NCI-H524 treated with DMSO at 0.1 percent for 48 hours (cell line): ENCODE measurements at regions not wholly inside any gene's neighbourhood (a gene's known extent, or its start where the extent isn't known, plus 50 kb on each side); places are given as distances from the start of the nearest gene placed in this dataset.

Experiments
- DNase-seq: peaks from one replicate; lab custom pipeline; 2025; lab: John Stamatoyannopoulos, UW

DNA sequence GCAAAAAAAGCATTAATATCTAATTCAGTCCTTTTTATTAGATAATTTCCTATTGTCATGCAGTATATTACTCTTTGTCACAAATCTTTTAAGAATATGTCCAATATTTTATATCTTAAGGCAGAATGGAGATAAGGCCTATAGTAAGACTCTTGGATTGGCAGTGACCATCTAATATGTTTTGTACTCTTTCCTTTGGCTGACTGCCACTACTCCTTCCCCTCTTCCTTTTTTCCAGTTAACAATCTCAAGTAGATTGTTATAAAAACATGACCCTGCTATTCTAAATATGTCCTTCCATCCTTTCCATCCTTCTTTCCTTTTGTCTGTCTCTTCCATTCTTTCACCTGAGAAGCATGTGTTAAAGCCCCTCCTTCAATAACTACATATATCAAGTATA lies 92.8 kb upstream of the TMEM168 start:
- DNase-seq: no peak

DNA sequence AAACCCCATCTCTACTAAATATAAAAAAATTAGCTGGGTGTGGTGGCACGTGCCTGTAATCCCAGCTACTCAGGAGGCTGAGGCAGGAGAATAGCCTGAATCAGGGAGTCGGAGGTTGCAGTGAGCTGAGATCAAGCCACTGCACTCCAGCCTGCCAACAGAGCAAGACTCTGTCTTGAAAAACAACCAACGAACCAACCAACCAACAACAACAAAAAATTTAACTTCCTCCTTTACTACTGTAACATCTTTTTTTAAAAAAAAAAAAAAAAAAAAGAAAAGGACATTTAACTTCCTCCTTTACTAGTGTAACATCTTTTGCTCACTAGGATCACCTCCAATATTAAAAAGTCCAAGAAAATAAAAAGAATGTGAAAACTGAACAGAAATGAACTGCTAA lies 92.3 kb upstream of the TMEM168 start:
- no peak for DNase-seq

DNA sequence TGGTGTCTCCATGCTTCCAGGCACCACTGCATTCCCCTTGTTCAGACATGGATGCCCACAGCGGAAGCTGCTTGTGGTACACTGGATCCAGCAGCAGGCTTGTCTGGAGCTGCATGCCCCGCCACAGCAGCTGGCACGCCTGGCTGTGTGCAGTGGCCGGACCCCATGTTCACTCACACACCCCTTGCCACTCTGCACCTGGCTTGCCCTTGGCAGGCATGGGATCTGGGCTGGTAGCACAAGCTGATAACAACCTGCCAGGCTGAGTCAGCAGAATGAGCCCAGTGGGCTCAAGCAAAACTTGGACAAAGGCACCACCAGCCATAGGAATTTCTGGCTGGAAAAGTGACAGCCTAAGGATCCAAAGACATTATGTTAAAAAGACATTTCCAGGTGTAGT lies 91.8 kb upstream of the TMEM168 start:
- no peak for DNase-seq

DNA sequence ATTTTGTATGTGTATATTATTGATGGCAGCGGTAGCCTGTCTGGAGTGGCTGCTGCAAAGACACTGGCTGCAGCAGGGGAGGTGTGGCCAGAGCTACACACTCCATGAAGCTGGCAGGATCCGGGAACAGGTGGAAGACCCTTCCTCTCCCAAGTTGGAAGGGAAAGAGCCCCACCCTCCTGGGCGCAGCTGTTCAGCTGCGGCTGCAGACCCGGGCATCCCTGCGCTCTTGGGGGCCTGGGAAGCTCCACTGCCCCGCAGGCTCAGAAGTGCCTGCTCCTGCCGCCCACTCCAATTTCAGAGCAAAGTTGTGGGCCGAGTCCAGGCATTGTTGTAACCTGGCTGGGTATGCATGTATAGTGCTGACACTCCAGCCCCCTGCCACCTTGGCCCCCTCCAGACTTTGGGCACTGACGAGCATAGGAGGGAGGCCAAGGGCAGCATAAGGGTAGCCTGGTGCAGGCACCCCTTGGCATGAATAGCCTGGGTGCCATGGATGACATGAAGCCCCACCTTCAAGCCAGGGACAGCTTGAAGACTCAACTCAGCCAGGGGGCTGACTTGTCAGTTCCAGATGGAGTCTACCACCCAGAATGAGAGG lies 90.7 kb upstream of the TMEM168 start:
- DNase-seq: peak; percentile 24

DNA sequence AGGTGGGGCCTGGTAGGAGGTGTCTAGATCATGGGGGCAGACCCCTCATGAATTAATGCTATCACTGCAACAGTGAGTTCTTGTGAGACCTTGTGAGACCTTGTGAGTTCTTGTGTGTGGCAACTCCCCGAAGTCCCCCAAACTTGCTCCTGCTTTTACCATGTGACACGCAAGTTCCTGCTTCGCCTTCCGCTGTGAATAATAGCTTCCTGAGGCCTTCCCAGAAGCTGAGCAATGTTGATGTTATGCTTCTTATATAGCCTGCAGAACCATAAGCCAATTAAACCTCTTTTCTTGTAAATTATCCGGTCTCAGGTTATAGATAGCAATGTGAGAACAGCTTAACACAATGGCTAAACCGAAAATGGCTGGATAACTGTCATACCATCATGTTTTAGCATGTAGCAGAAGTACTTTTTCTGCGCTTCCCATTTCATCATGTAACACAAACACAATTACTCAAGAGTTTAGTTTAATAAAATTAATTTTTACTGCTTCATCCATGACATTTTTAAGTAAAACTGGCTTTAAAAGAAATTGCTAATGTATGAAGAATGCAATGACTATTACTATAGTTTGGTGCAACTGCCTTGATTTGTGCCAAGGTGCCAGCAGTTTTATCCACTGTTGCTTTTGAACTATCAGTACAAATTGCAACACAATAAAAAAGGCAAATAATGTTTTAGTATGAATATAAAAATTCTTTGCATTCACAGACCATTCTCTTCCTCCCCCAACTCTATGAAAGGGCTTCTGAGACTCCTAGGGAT lies 87.7 kb upstream of the TMEM168 start:
- no peak for DNase-seq

DNA sequence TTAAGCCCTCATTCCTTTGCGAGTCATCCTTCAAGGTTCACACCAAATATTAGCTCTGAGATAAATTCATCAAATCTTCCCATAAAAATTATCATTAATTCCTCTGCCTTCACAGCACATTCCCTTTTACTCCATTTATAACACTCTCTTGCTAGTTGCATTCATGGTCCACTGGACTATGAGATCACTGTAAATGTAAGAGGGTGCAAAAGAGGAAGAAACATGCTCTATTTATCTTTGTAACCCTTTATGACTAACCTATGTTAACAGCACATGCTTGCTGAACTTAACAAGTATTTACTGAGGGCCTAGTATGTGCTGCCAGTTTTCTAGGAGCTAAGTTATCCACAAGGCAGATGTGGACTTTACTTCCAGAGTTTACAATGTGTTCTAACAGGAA lies 86.7 kb upstream of the TMEM168 start:
- no peak for DNase-seq

DNA sequence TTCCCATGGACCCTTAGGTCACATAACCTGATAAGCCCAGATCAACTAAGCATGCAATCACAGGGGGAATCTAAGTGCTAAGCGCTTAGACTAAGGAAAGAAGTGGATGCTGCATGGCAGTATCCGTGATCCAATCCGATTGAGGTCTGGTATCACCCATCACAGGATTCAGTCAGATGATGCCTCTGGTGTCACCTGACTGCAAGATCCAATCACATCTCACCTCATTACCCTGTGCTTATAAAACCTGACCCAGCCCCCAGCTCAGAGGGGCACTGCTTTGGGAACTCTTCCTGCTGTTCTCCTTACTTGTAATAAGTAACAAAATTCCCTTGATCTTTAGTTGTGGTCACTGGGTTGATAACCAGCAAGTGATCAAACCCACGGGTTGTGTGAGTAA lies 84.7 kb upstream of the TMEM168 start:
- DNase-seq: no peak

DNA sequence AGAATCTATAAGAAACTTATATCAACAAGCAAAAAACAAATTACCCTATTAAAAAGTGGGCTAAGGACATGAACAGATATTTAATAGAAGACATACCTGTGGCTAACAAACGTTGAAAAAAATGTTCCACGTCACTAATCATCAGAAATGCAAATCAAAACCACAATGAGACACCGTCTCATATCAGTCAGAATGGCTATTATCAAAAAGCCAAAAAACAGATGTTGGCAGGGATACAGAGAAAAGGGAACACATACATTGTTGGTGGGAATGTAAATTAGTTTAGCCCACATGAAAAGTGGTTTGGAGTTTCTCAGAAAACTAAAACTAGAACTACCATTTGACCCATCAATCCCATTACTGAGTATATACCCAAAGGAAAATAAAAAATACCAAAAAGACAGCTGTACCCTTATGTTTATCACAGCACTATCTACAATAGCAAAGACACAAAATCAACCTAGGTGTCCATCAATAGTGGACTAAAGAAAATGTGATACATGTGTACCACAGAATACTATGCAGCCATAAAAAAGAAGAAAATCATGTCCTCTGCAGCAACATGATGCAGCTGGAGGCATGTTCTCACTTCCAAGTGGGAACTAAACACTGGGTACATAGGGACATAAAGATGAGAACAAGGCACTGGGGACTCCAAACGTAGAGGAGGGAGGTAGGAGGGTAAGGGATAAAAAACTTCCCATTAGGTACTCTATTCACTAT lies 83.8 kb upstream of the TMEM168 start:
- no peak for DNase-seq

DNA sequence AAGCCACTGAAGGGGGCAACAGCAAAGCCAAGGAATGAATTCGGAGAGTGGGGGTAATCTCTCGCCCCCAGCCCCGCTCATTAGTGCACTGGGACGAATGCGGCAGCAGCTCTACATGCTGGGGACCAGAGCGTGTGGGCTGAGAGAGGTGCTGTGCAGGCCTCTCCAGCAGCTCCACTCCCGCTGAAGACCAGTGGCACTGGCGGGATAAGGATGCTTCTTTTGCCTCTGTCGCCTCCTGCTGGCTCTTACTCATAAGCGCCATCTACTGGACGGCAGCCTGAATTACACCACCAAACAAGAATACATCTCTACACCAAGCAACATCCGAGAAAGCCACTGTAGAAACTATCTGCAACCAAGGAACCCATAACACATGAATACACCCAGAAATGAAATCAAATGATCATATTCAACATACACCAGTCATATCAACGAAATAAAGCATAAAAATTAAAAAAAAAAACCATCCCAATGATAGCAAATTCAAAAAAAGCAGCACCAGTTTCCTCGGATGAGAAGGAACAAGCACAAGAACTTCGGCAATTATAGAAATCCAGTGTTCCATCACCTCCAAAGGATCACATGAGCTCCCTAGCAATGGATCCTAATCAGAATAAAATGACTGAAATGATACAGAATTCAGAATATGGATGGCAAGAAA lies 79.0 kb upstream of the TMEM168 start:
- no peak for DNase-seq

DNA sequence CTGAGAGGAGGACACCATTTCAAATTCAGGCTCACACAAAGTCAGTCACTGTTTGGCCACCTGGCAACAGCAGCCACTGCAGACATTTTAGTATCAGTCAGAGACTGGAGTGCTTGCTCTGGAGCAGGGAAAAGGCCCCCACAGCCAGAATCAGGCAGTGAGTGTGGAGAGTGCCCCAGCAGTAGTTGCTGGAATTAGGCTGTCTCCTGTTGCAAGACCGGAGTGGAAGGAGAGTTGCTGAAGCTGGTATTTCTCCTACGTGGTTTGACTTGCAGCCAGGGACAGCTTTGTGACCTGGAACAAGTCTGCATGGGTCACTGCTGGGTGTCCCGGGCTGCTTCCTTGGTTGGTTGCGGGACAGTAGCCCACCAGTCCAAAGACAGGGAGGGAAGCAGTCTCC lies 78.4 kb upstream of the TMEM168 start:
- DNase-seq: no peak

DNA sequence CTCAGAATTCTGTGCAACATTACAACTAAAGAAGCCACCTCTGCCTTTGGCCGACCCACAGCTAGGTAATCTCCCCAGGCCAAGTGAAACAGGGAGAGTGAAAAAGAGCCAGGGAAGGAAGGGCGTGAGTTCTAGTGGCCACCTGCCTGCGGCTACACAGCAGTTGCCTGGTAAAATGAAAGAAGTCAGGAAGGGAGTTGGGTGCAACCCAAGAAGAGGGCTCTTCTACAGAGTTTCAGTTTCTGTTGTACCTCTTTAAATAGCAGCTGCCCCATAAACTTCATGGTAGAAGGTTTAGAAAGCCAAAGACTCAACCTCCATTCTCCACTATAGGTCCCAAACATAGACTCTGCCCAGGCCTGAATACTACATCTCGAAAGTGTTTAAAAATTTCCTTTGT lies 76.2 kb upstream of the TMEM168 start:
- DNase-seq: no peak

DNA sequence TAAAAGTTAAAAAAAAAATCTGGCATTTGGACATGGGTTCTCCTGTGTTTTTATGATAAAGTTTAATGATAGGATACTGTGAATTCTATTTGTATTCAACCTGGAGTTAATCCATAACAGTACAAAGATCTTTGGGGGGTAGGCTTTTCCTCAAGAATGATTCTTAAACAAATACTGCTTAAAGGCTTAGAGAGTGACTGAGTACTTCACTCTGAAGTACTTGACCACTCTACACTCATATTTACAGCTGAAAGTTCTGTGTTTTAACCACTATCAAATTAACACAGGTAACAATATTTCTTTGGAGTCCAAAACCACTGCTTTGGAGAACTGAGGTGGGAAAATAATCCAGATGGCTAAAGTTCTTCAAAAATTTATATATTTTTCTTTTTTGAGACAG lies 74.2 kb upstream of the TMEM168 start:
- no peak for DNase-seq

DNA sequence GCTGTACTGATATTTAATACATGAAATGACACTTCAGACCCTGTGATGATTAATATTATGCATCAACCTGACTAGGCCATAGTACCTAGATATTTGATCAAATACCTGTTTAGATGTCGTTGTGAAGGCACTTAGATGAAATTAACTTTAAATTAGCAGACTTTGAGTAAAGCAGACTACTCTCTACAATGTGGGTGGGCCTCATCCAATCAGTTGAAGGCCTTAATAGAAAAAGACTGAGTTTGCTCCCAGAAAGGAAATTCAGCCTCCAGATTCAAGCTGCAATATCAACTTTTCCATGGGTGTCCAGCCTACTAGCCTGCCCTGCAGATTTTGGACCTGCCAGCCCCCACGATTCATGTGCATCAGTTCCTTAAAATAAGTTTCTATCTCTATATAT lies 68.6 kb upstream of the TMEM168 start:
- no peak for DNase-seq

DNA sequence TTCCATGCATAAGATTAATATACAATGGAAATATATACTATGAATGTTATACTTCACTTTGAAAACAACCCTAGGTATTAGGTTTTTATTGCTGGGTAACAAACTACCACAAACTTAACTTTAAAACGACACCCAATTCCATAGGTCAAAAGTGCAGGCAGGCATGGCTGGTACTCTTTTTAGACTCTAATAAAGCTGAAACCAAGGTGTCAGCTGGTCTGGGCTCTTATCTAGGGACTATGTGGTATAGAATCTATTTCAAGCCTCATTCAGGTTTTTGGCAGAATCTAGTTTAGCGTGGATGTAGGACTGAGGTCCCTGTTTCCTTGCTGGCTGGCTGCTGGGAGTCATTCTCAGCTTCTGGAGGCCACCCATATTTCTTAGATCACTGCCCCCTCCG lies 65.0 kb upstream of the TMEM168 start:
- DNase-seq: peak; percentile 16

DNA sequence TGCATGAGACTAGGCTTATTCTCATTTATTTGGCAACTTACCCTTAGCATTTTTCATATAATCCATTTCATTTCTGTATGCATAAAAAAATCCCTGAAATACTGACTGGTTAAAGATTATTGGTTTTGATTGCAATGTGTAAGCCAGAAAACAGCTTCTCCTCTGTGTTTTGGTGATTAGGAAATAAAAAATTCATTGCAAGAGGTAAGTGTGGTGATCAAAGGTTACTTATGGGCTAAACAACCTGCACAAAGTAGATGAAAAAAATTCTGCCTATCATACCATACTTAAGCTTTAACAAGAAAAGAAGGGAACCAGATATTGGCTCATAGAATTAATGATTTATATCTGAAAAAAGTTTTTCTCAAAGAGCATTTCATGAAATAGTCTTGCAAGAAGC lies 64.0 kb upstream of the TMEM168 start:
- no peak for DNase-seq

DNA sequence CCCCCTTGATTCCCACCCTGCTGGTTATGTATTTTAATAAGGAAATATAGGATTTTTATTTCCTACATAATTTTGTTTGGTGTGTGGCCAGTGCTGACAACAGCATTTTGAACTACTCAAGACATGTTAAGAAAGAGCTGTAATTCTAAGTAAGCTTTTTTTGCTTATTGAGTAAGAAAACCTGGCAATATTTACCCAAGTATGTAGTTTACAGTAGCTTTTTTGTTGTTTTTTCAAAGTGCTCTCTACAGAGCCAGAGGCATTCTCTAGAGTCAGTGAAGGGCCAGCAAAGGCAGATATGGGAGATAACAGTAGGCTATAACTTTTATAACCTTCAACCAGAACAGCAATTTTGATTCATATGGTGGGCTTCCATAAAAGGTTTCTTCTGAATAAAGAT lies 63.2 kb upstream of the TMEM168 start:
- no peak for DNase-seq

DNA sequence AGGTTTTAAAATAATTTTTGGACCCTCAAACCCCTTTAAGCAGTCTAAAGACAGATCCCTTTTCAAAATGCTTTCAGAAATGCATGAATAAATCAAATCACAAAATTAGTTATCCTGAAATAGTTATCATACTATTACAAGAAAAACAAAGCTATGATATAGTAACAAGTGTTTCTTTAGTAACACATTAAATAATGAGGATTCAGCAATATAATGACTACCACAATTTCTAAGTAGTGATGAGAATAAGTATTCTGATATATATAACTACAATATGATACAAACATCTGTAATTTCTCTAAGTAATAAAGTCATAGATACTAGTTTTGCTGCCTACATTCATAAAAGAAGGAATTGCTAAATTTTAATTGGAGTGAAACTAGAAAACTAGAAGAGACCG lies 53.0 kb upstream of the TMEM168 start:
- no peak for DNase-seq
